Activated CD4-positive, alpha-beta T cell treated with anti-CD3 and anti-CD28 coated beads for 36 hours (primary cell): ENCODE measurements at regions not wholly inside any gene's neighbourhood (a gene's known extent, or its start where the extent isn't known, plus 50 kb on each side); places are given as distances from the start of the nearest gene placed in this dataset.

Source experiments
- ATAC-seq: fragments of 200-7000 bp; cut with Tn5 transposase; one replicate; pipeline ENCODE4 v1.10.0; 2021; ENCODE audit warnings: mild to moderate bottlenecking, moderate library complexity
- CTCF ChIA-PET: fragments of 350-600 bp; sonication (Branson Sonifier 250); formaldehyde crosslinking; loops from one replicate; lab custom pipeline; 2021; ENCODE audit warnings: antibody characterized with exemption; lab: Charles Lee
- POLR2A ChIA-PET: fragments of 350-600 bp; sonication (Branson Sonifier 250); formaldehyde crosslinking; loops from one replicate; lab custom pipeline; 2021; ENCODE audit warnings: antibody characterized with exemption, inconsistent platforms; lab: Charles Lee
- DNase-seq: peaks from one replicate; pipeline ENCODE4 v3.0.0-alpha.2; 2020
- H3K27ac Mint-ChIP-seq: one replicate; pipeline ENCODE4 v1.8.0; 2021; ENCODE audit warnings: mixed read lengths
- H3K27me3 Mint-ChIP-seq: one replicate; pipeline ENCODE4 v1.8.0; 2021; ENCODE audit warnings: mixed read lengths
- H3K36me3 Mint-ChIP-seq: one replicate; pipeline ENCODE4 v1.8.0; 2021; ENCODE audit warnings: low read depth, mixed read lengths
- H3K4me1 Mint-ChIP-seq: one replicate; pipeline ENCODE4 v1.8.0; 2021; ENCODE audit warnings: mixed read lengths
- H3K4me3 Mint-ChIP-seq: one replicate; pipeline ENCODE4 v1.8.0; 2021; ENCODE audit warnings: mild to moderate bottlenecking, moderate library complexity, mixed read lengths
- H3K9me3 Mint-ChIP-seq: one replicate; pipeline ENCODE4 v1.8.0; 2021; ENCODE audit warnings: low read depth, mixed read lengths
- intact Hi-C, 2 experiments: fragments of 100-400 bp; cut with DNase I in 1 of 2; cut with micrococcal nuclease in 1 of 2; formaldehyde crosslinking; loops; one replicate each; pipeline versions ENCODE4 v1.14.2 to v1.15.1; 2022 to 2024; cut with DNase I, micrococcal nuclease

DNA sequence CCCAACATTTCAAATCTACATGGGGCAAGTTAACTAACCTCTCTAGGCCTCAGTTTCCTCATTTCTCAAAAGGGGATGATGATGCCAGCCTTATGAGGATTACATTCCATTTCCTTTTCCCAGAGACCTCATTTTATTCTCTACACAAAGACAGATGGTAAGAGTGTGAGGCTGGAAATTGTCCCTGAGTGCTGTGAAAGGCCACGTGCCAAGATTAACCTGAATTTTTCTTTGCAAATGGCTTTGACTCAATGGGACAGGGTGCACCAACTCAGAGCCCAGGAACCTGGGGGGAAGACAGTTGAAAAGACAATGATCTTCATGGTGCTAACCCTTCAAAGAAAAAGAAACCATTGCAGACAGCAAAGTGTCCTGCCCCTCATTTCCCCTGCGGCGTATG is 332.8 kb downstream of the TMEM114 start:
- H3K4me3 Mint-ChIP-seq, result no peak overlapping the region
- ChIA-PET CTCF (no interaction called here), POLR2A (no interaction called here)
- no peaks in the 10 kb centered on the region for H3K36me3 Mint-ChIP-seq
- intact Hi-C loops, result no loop called here
- no peaks in the 10 kb centered on the region for H3K4me1 Mint-ChIP-seq
- H3K9me3 Mint-ChIP-seq, result peaks cover 7% of the 10 kb centered on the region
- no peak overlapping the region for H3K27ac Mint-ChIP-seq
- ATAC-seq, result no peak
- DNase-seq, result no peak
- H3K27me3 Mint-ChIP-seq, result peaks cover 1% of the 10 kb centered on the region

DNA sequence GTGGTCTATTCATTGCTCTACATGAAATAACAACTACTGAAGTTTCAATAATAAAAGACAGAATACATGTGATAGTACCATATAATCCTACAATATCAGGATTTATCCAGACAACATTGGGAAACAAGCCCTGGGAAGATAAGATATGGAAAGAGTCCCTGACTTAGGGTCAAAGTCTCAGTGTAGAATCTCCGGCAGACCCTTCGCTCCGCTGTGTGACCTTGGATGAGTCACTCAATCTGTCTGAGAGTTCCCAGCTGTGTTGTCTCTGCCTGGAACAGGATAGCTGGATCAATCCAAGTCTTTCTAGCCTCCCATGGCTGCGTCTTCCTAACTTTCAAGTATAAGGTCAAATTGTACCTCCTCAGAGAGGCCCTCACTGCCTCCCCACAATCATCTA is 335.9 kb downstream of the TMEM114 start:
- Mint-ChIP-seq H3K4me3 (no peak overlapping the region), H3K4me1 (no peaks in the 10 kb centered on the region), H3K9me3 (peaks cover 7% of the 10 kb centered on the region), H3K27ac (no peak overlapping the region), H3K36me3 (no peaks in the 10 kb centered on the region), H3K27me3 (peaks cover 4% of the 10 kb centered on the region)
- ChIA-PET CTCF (no interaction called here), POLR2A (no interaction called here)
- no peak for ATAC-seq
- intact Hi-C loops, result no loop called here
- DNase-seq, result no peak

DNA sequence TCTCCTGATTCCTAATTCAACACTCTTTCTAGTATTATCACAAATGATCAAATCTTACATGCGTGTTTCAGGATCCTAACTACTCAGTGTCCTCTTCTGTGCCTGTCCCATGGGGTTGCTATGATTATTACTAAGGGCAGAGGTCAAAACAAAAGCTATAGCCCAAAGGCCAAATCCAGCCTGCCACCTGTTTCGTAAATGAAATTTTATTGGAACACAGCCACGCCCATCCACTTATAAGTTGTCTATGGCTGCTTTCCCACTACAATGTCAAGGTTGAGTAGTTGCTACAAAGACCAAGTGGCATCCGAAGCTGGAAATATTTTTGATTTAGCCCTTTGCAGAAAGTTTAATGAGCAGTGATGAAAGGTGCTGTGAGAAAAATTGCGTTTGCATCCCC is 336.6 kb downstream of the TMEM114 start:
- ATAC-seq, result no peak

DNA sequence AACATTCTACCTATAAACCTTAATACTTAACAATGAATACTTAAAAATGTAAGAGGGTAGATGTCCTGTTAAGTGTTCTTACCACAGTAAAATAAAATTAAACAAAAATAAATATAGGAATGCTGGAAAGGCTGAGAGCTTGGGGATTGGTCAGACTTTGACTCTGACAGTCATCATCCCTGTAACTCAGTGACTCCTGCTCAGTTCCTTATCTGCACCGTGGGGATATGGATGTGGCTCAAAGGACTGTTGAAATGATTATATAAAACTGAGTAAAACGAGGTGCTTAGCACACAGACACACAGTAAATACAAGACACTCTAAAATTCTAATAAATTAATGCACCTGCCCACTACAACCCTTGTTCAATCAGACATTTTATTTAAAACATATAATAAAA is 338.6 kb downstream of the TMEM114 start:
- intact Hi-C loops, result no loop called here
- POLR2A ChIA-PET, result no interaction called here
- no peak for ATAC-seq
- CTCF ChIA-PET, result no interaction called here
- peaks cover 9% of the 10 kb centered on the region for H3K9me3 Mint-ChIP-seq
- H3K27me3 Mint-ChIP-seq, result peaks cover 5% of the 10 kb centered on the region
- no peak overlapping the region for H3K4me3 Mint-ChIP-seq
- H3K4me1 Mint-ChIP-seq, result no peaks in the 10 kb centered on the region
- no peak overlapping the region for H3K27ac Mint-ChIP-seq
- H3K36me3 Mint-ChIP-seq, result no peaks in the 10 kb centered on the region
- DNase-seq, result no peak

More for the DNA sequence above, 336.6 kb downstream of the TMEM114 start:
- CTCF ChIA-PET, result no interaction called here
- no peak overlapping the region for H3K4me3 Mint-ChIP-seq
- DNase-seq, result no peak
- peaks cover 5% of the 10 kb centered on the region for H3K27me3 Mint-ChIP-seq
- POLR2A ChIA-PET, result interaction anchor here (0.6 kb wide), 1 partner anchor 1561 kb away, joined by 4 read pairs; no protein-coding TSS in a partner anchor
- no peak overlapping the region for H3K27ac Mint-ChIP-seq
- intact Hi-C loops, result no loop called here
- no peaks in the 10 kb centered on the region for H3K36me3 Mint-ChIP-seq
- H3K4me1 Mint-ChIP-seq, result no peaks in the 10 kb centered on the region
- H3K9me3 Mint-ChIP-seq, result peaks cover 9% of the 10 kb centered on the region

DNA sequence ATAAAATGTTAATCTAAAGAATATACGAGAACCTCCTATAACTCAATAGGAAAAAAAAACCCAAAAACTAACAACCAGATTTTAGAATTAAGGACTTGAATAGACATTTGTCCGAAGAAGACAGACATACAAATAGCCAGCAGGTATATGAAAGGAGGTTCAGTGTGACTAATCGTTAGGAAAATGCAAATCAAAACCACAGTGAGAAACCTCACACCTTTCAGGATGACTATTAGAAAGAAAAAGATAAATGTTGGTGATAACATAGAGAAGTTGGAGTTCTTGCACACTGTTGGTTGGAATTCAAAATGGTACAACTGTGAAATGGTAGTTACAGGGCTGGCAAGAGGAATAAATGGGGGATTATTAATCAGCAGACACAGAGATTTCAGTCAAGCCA is 339.0 kb downstream of the TMEM114 start:
- ATAC-seq, result no peak
- POLR2A ChIA-PET, result no interaction called here
- Mint-ChIP-seq H3K27me3 (peaks cover 5% of the 10 kb centered on the region), H3K4me3 (no peak overlapping the region), H3K36me3 (no peaks in the 10 kb centered on the region), H3K4me1 (no peaks in the 10 kb centered on the region), H3K27ac (no peak overlapping the region), H3K9me3 (peaks cover 9% of the 10 kb centered on the region)
- CTCF ChIA-PET, result no interaction called here
- no peak for DNase-seq
- intact Hi-C loops, result no loop called here

DNA sequence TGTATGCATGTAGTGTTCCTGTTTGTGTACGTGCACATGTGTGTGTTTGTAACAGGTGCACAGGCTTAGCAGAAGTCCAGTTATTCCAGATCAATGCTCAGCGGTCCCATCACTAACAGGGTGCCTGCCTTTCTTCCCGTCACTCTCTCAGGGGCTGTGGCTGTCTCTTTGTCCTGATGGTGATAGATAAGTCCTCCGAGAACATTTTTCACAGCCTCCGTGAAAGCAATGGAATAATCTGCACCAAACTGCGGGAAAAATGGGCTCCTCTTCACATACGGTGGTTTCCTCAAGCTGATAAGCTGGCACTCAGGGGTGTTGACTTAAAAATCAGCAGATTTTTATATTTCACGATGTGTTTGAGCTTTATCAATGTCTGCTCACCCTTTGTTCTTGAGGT is 342.3 kb downstream of the TMEM114 start:
- intact Hi-C loops, result no loop called here
- peaks cover 4% of the 10 kb centered on the region for H3K9me3 Mint-ChIP-seq
- no peaks in the 10 kb centered on the region for H3K4me1 Mint-ChIP-seq
- no peak overlapping the region for H3K4me3 Mint-ChIP-seq
- H3K27me3 Mint-ChIP-seq, result peaks cover 5% of the 10 kb centered on the region
- CTCF ChIA-PET, result no interaction called here
- DNase-seq, result no peak
- ATAC-seq, result no peak
- H3K36me3 Mint-ChIP-seq, result no peaks in the 10 kb centered on the region
- POLR2A ChIA-PET, result no interaction called here
- H3K27ac Mint-ChIP-seq, result no peak overlapping the region

DNA sequence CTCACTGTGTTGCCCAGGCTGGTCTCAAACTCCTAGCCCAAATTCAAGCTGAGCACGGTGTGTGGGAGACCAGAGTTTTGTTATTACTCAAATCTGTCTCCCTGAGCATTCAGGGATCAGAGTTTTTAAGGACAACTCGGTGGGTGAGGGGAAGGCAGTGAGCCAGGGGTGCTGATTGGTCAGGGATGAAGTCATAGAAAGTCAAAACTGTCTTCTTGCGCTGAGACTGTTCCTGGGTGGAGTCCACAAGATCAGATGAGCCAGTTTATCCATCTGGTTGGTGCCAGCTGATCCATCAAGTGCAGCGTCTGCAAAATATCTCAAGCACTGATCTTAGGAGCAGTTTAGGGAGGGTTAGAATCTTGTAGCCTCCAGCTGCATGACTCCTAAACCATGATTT is 346.3 kb downstream of the TMEM114 start:
- Mint-ChIP-seq H3K4me3 (no peak overlapping the region), H3K27me3 (no peaks in the 10 kb centered on the region), H3K9me3 (no peaks in the 10 kb centered on the region), H3K36me3 (no peaks in the 10 kb centered on the region), H3K4me1 (no peaks in the 10 kb centered on the region), H3K27ac (no peak overlapping the region)
- POLR2A ChIA-PET, result no interaction called here
- CTCF ChIA-PET, result interaction anchor here (0.6 kb wide), 1 partner anchor 135 kb away, joined by 3 read pairs; no protein-coding TSS in a partner anchor
- intact Hi-C loops, result no loop called here
- no peak for DNase-seq
- ATAC-seq, result no peak

- ChIA-PET POLR2A (no interaction called here), CTCF (no interaction called here)
- no peak for DNase-seq
- no peak for ATAC-seq
- Mint-ChIP-seq H3K4me3 (no peak overlapping the region), H3K36me3 (no peaks in the 10 kb centered on the region), H3K27ac (no peak overlapping the region), H3K27me3 (no peaks in the 10 kb centered on the region), H3K4me1 (no peaks in the 10 kb centered on the region), H3K9me3 (peaks cover 7% of the 10 kb centered on the region)
- intact Hi-C loops, result no loop called here
Measured at GRCh38 chr16:8241408-8241807, 348.9 kb downstream of the TMEM114 start.

DNA sequence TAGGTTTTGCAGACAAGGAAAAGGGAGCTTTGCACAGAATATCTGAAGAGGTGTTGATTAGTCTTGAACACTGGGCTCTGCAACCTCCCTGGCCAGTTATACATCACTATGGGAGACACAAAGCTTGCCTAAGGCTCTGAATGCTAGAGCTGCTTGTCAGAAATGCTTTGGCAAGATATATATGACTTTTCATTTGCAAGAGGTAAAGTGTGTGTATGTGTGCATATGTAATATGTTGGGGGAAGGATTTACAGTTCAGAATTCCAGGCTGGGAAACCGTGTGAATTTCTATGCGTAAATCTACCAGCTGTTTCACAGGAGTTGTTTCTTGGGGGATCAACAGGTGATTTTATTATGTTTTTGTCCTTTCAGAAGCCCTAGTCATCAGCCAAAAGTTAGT is 350.9 kb downstream of the TMEM114 start:
- no peak overlapping the region for H3K27ac Mint-ChIP-seq
- ChIA-PET POLR2A (no interaction called here), CTCF (no interaction called here)
- H3K4me3 Mint-ChIP-seq, result no peak overlapping the region
- ATAC-seq (no peak), DNase-seq (no peak)
- no peaks in the 10 kb centered on the region for H3K36me3 Mint-ChIP-seq
- H3K27me3 Mint-ChIP-seq, result no peaks in the 10 kb centered on the region
- H3K4me1 Mint-ChIP-seq, result no peaks in the 10 kb centered on the region
- intact Hi-C loops, result no loop called here
- H3K9me3 Mint-ChIP-seq, result peaks cover 7% of the 10 kb centered on the region

- Mint-ChIP-seq H3K27ac (no peak overlapping the region), H3K9me3 (peaks cover 9% of the 10 kb centered on the region), H3K27me3 (no peaks in the 10 kb centered on the region), H3K4me1 (no peaks in the 10 kb centered on the region), H3K4me3 (no peak overlapping the region), H3K36me3 (no peaks in the 10 kb centered on the region)
- CTCF ChIA-PET, result no interaction called here
- DNase-seq, result no peak
- POLR2A ChIA-PET, result interaction anchor here (0.6 kb wide), 1 partner anchor 1319 kb away, joined by 4 read pairs; no protein-coding TSS in a partner anchor
- ATAC-seq, result no peak
- intact Hi-C loops, result no loop called here
Measured at GRCh38 chr16:8237452-8237851, 352.9 kb downstream of the TMEM114 start.

DNA sequence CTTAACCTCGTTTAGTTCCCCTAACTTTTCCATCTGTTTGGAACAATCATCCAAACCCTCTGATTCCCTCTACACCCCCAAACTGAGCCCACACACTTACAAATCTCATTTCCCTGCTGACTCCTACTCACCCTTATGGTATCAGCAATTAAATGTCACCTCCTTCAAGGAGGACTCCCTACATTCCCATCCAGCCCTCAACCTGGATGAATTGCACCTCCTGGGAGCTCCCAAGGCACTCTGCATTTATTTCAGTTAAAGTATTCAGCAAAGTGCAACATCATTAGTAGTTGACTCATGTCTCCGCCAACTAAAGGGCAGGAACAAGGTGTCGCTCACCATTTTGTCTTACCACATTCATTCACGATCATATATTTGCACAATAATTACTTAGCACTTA is 353.5 kb downstream of the TMEM114 start:
- Mint-ChIP-seq H3K9me3 (peaks cover 11% of the 10 kb centered on the region), H3K4me1 (no peaks in the 10 kb centered on the region), H3K27me3 (no peaks in the 10 kb centered on the region), H3K4me3 (no peak overlapping the region), H3K36me3 (no peaks in the 10 kb centered on the region), H3K27ac (no peak overlapping the region)
- intact Hi-C loops, result no loop called here
- ATAC-seq (no peak), DNase-seq (no peak)
- POLR2A ChIA-PET, result no interaction called here
- CTCF ChIA-PET, result no interaction called here

- Mint-ChIP-seq H3K36me3 (no peaks in the 10 kb centered on the region), H3K27ac (no peak overlapping the region), H3K9me3 (peaks cover 9% of the 10 kb centered on the region), H3K4me3 (no peak overlapping the region), H3K4me1 (no peaks in the 10 kb centered on the region), H3K27me3 (no peaks in the 10 kb centered on the region)
- CTCF ChIA-PET, result no interaction called here
- POLR2A ChIA-PET, result no interaction called here
- no peak for DNase-seq
- intact Hi-C loops, result no loop called here
- no peak for ATAC-seq
Measured at GRCh38 chr16:8230497-8230896, 359.8 kb downstream of the TMEM114 start.

GRCh38 chr16:8229011-8229520 is 361.2 kb downstream of the TMEM114 start:
- Mint-ChIP-seq H3K9me3 (peaks cover 9% of the 10 kb centered on the region), H3K4me3 (no peak overlapping the region), H3K36me3 (no peaks in the 10 kb centered on the region), H3K27ac (no peak overlapping the region), H3K27me3 (no peaks in the 10 kb centered on the region), H3K4me1 (no peaks in the 10 kb centered on the region)
- DNase-seq, result no peak
- CTCF ChIA-PET, result no interaction called here
- intact Hi-C loops, result no loop called here
- POLR2A ChIA-PET, result no interaction called here
- ATAC-seq, result no peak
